ENCODE measurements at regions not wholly inside any gene's neighbourhood (a gene's known extent, or its start where the extent isn't known, plus 50 kb on each side); places are given as distances from the start of the nearest gene placed in this dataset.

DNA sequence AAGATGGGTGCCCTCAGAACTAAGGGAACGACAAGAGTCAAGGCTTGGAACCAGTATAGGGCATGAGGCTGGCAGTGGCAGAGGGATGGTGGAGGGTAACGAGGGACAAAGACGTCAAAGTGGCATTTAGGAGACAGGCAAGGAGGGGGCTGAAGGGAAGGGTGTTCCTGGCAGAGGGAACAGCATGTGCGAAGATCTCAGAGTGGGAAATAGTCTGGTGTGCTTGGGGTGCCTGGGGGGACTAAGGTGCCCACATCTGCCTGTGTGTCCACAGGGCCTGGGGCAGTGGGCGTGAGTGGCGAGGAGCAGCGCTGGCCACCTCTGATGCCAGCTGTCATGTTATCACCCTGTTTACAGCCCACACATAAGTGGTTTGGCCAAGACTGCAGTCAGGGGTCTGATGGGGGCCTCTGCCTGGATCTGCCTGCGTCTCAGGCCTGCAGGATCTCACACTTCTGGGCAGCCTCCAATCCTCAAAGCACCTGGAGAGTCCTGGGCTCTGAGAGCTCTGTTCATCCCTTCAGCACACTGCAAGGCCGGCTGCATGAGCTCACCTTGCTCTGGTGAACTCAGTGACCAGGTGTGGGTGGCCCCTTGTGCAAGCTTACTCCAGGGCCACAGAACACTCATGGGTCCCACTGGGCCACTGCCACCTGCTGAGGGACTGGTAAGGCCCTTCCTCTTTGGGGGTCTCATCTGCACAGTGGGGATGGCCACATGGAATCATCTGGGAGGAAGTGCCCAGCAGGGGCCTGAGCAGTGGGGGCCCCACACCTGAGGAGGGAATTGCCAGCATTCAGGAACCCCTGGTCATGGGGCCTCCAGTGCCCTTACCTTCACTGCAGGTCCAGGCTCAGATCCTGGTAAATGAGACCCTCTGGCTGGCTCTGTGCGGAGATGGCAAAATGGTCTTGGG is 89.7 kb upstream of the SHISAL1 start:
- Histone ChIP-seq H3K9me1 (replicated peaks; ENCODE audit: control insufficient read depth, extremely low read depth, insufficient read depth, low read length) (no peaks in the 10 kb centered on the region), H2AFZ (ENCODE audit: low read depth, low read length) (no peak overlapping the region), H3K4me1 (ENCODE audit: control insufficient read depth, extremely low read depth, insufficient read depth, low read length) (no peaks in the 10 kb centered on the region), H4K20me1 (replicated peaks; ENCODE audit: control insufficient read depth, extremely low read depth, insufficient read depth, low read length) (no peaks in the 10 kb centered on the region), H3K27ac (ENCODE audit: insufficient read depth, low read depth, low read length) (no peak overlapping the region), H3K4me2 (ENCODE audit: insufficient read depth, low read length) (no peak overlapping the region), H3K27me3 (ENCODE audit: control insufficient read depth in 2 of 2, insufficient read depth in 2 of 2, low read length in 2 of 2) (no peaks in the 10 kb centered on the region), H3K36me3 (ENCODE audit: control insufficient read depth in 2 of 2, extremely low read depth in 1 of 2, insufficient read depth in 2 of 2, low read length in 2 of 2) (no peaks in the 10 kb centered on the region), H3K4me3 (replicated peaks in 1 of 3; ENCODE audit: insufficient read depth in 1 of 3, low read depth in 1 of 3, low read length in 3 of 3) (no peak overlapping the region), H3K9me3 (replicated peaks; ENCODE audit: control insufficient read depth, insufficient read depth, low read length) (no peaks in the 10 kb centered on the region), H3K9ac (replicated peaks; ENCODE audit: extremely low read depth, insufficient read depth, low read length) (no peak overlapping the region), H3K79me2 (ENCODE audit: control insufficient read depth, insufficient read depth, low read length) (no peaks in the 10 kb centered on the region)
- TF ChIP-seq POLR2A (IDR thresholded peaks at IDR 0.05; ENCODE audit: low read depth, low read length) (no peak), POLR2AphosphoS5 (IDR thresholded peaks at IDR 0.05; ENCODE audit: insufficient read depth, low read depth, low read length) (no peak), JUN (IDR thresholded peaks at IDR 0.05; ENCODE audit: borderline replicate concordance, insufficient read depth, insufficient read length, low read depth) (no peak), FOS (IDR thresholded peaks at IDR 0.05; ENCODE audit: borderline replicate concordance, insufficient read depth, low read length) (no peak), GATA2 (IDR thresholded peaks at IDR 0.05; ENCODE audit: insufficient read depth, insufficient read length, low read depth, low read length) (no peak), MAX (IDR thresholded peaks at IDR 0.05; ENCODE audit: insufficient read depth, insufficient read length) (no peak), EZH2 (IDR thresholded peaks at IDR 0.05; ENCODE audit: borderline replicate concordance, low read depth, low read length, severe bottlenecking) (no peak), MYC (IDR thresholded peaks at IDR 0.05; ENCODE audit: low read depth, low read length) (no peak)
- TF ChIP-seq, protein P1, sequence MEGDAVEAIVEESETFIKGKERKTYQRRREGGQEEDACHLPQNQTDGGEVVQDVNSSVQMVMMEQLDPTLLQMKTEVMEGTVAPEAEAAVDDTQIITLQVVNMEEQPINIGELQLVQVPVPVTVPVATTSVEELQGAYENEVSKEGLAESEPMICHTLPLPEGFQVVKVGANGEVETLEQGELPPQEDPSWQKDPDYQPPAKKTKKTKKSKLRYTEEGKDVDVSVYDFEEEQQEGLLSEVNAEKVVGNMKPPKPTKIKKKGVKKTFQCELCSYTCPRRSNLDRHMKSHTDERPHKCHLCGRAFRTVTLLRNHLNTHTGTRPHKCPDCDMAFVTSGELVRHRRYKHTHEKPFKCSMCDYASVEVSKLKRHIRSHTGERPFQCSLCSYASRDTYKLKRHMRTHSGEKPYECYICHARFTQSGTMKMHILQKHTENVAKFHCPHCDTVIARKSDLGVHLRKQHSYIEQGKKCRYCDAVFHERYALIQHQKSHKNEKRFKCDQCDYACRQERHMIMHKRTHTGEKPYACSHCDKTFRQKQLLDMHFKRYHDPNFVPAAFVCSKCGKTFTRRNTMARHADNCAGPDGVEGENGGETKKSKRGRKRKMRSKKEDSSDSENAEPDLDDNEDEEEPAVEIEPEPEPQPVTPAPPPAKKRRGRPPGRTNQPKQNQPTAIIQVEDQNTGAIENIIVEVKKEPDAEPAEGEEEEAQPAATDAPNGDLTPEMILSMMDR (IDR thresholded peaks at IDR 0.05; ENCODE audit: extremely low read depth in 1 of 2, insufficient read depth in 1 of 2, low read depth in 1 of 2, low read length in 2 of 2): no peak
- CTCF ChIA-PET: no interaction called here
- intact Hi-C loops (cut with micrococcal nuclease): no loop called here
- no TSS peak for BruUV-seq (replicated peaks)
- DNase-seq (ENCODE audit: low read depth, low spot score) (no peak), FAIRE-seq (no peak)
- POLR2A ChIA-PET: no interaction called here
- dilution Hi-C loops (cut with MboI; ENCODE audit: extremely low pct_ligation_motif_present, low sequenced_read_pairs): no loop called here

All from endothelial cell of umbilical vein (primary cell).